Heart left ventricle (tissue), 16 donors: ENCODE measurements at regions not wholly inside any gene's neighbourhood (a gene's known extent, or its start where the extent isn't known, plus 50 kb on each side); places are given as distances from the start of the nearest gene placed in this dataset.

Source experiments
- ATAC-seq, 4 donors: fragments of 200-7000 bp; cut with Tn5 transposase; one replicate each; pipeline ENCODE4 v1.9.1; 2020 to 2022; ENCODE audit warnings: moderate library complexity in 4 of 4, mild to moderate bottlenecking in 3 of 4, moderate number of reproducible peaks in 1 of 4
- DNase-seq, 5 donors: peaks; one replicate each; pipeline ENCODE4 v3.0.0-alpha.2; 2020
- H3K27ac ChIP-seq, 12 donors: fragments of 200-600 bp; sonication (generic) in 4 of 12; one replicate each; pipeline versions ENCODE4 v1.5.0 to v1.8.0; 2016 to 2022; ENCODE audit warnings: mild to moderate bottlenecking in 2 of 12
- H3K27me3 ChIP-seq, 9 donors: fragments of 200-600 bp; sonication (generic) in 2 of 9; one replicate each; pipeline versions ENCODE4 v1.5.1 to v1.8.0; 2016 to 2022; ENCODE audit warnings: mild to moderate bottlenecking in 3 of 9
- H3K36me3 ChIP-seq, 9 donors: fragments of 200-600 bp; sonication (generic) in 2 of 9; one replicate each; pipeline versions ENCODE4 v1.5.0 to v1.8.0; 2018 to 2022; ENCODE audit warnings: mild to moderate bottlenecking in 2 of 9
- H3K4me1 ChIP-seq, 12 donors: fragments of 200-600 bp; sonication (generic) in 4 of 12; one replicate each; pipeline versions ENCODE4 v1.5.0 to v1.8.0; 2016 to 2022; ENCODE audit warnings: mild to moderate bottlenecking in 3 of 12
- H3K4me3 ChIP-seq, 12 donors: fragments of 200-600 bp; sonication (generic) in 4 of 12; one replicate each; pipeline versions ENCODE4 v1.5.0 to v1.8.0; 2017 to 2022; ENCODE audit warnings: mild to moderate bottlenecking in 9 of 12, moderate library complexity in 4 of 12
- H3K9me3 ChIP-seq, 12 donors: fragments of 200-600 bp; sonication (generic) in 4 of 12; one replicate each; pipeline versions ENCODE4 v1.5.0 to v1.8.0; 2016 to 2022; ENCODE audit warnings: mild to moderate bottlenecking in 1 of 12
- CTCF ChIP-seq, 12 donors: fragments of 200-600 bp; sonication (generic) in 4 of 12; IDR thresholded peaks; one replicate each; pipeline versions ENCODE4 v1.5.0 to v1.8.0; 2018 to 2022; ENCODE audit warnings: antibody characterized with exemption in 12 of 12, mild to moderate bottlenecking in 5 of 12
- POLR2A ChIP-seq, 2 donors: fragments of 450-650 bp; IDR thresholded peaks; one replicate each; pipeline ENCODE4 v1.6.1; 2017; ENCODE audit warnings: antibody characterized with exemption in 2 of 2, mild to moderate bottlenecking in 2 of 2, moderate library complexity in 2 of 2
- WGBS, 4 donors: extraction: QIAGEN DNeasy Blood & Tissue Kit in 2 of 4; methylation state at CpG; one replicate each; pipeline versions ENCODE4 v1.1.5 to v1.1.7; 2013 to 2018; 5-methylcytosine and 5-hydroxymethylcytosine counted together
- intact Hi-C, 10 donors: fragments of 100-400 bp; cut with DNase I; formaldehyde crosslinking; loops; one replicate each; pipeline versions ENCODE4 v1.11.1 to v1.14.2; 2022
- donor health status: ischemic (EF 13 %, LVEDD 7.1; RV severe dilation, severe dysfunction).
- donor health status: healthy with polysubstance abuse.
- donor health status: DM: no; HTN: yes; CAD: no.
- donor health status: DM: no; HTN: no; CAD: no.
- donor health status: ischemic (EF 25% LVEDD 6.9; RV normal size, moderate dysfunction).
- donor health status: ischemic (EF 25% LVEDD 5.7; RV mildly dilated, moderate dysfunction).
- donor health status: healthy.
- donor health status: DM: yes; HTN: yes; CAD: no.
- donor health status: ischemic (EF 35%, LVEDD 5.7; RV mildly dilated, moderate dysfunction).
- donor health status: nonischemic (EF 11% LVEDD 7.7; RV severe dilation, severe dysfunction).
- donor health status: DM: yes; HTN: yes; CAD: no.
- donor health status: PGD.
- donor health status: ischemic (EF 29% LVEDD 5.4; RV normal size, mild dysfunction).
- donor health status: nonischemic (EF 23%, LVEDD 6.1; RV moderate dilation, normal function).

- H3K4me1 ChIP-seq: peaks cover 0 to 14% (median 0%) of the 10 kb centered on the region in 12 donors
- intact Hi-C loops: no loop called here
- H3K27me3 ChIP-seq: peaks cover 0 to 3% (median 0%) of the 10 kb centered on the region in 9 donors
- WGBS, 4 donors: 86 to 89% (median 87%) methylated on average over 14 of the region's 14 CpGs
- DNase-seq (no peak), ATAC-seq (no peak)
- TF ChIP-seq CTCF (IDR thresholded peaks at IDR 0.05) (no peak), POLR2A (IDR thresholded peaks at IDR 0.05) (no peak)
- H3K4me3 ChIP-seq: no peak overlapping the region
- no peaks in the 10 kb centered on the region for H3K36me3 ChIP-seq
- H3K9me3 ChIP-seq: peaks cover 0 to 8% (median 0%) of the 10 kb centered on the region in 12 donors
- no peak overlapping the region for H3K27ac ChIP-seq
These were observed 176.8 kb downstream of the KIF26A start for GRCh38 chr14:104315169-104315568.

- no peak overlapping the region for H3K4me3 ChIP-seq
- peaks cover 0 to 8% (median 0%) of the 10 kb centered on the region in 12 donors for H3K9me3 ChIP-seq
- no peak overlapping the region for H3K27ac ChIP-seq
- WGBS, 4 donors: 91 to 97% (median 92%) methylated on average over 1 to 2 of the region's 2 CpGs
- TF ChIP-seq POLR2A (IDR thresholded peaks at IDR 0.05) (no peak), CTCF (IDR thresholded peaks at IDR 0.05) (no peak)
- peaks cover 0 to 3% (median 0%) of the 10 kb centered on the region in 9 donors for H3K27me3 ChIP-seq
- ATAC-seq (no peak), DNase-seq (no peak)
- intact Hi-C loops: no loop called here
- H3K36me3 ChIP-seq: no peaks in the 10 kb centered on the region
- H3K4me1 ChIP-seq: peaks cover 0 to 15% (median 0%) of the 10 kb centered on the region in 12 donors
These were observed 177.2 kb downstream of the KIF26A start for GRCh38 chr14:104315625-104316024.

- DNase-seq: peak in 2 of 5 donors; percentile 4 to 44
- H3K9me3 ChIP-seq: peaks cover 0 to 6% (median 0%) of the 10 kb centered on the region in 12 donors
- peaks cover 0 to 21% (median 4%) of the 10 kb centered on the region in 12 donors for H3K4me1 ChIP-seq
- TF ChIP-seq POLR2A (IDR thresholded peaks at IDR 0.05) (no peak), CTCF (IDR thresholded peaks at IDR 0.05) (no peak)
- intact Hi-C loops: no loop called here
- no peak overlapping the region for H3K27ac ChIP-seq
- no peak for ATAC-seq
- no peak overlapping the region for H3K4me3 ChIP-seq
- no peaks in the 10 kb centered on the region for H3K36me3 ChIP-seq
- 61 to 80% (median 73%) methylated on average over 18 to 20 of the region's 20 CpGs for WGBS, 4 donors
- H3K27me3 ChIP-seq: peaks cover 0 to 7% (median 0%) of the 10 kb centered on the region in 9 donors
These were observed 177.8 kb downstream of the KIF26A start for GRCh38 chr14:104316121-104316722.

- no peak overlapping the region for H3K4me3 ChIP-seq
- H3K9me3 ChIP-seq: no peaks in the 10 kb centered on the region
- WGBS, 4 donors: 74 to 83% (median 75%) methylated on average over 11 to 12 of the region's 12 CpGs
- ATAC-seq (no peak), DNase-seq (peak in 1 of 5 donors; percentile 5)
- intact Hi-C loops: no loop called here
- peaks cover 0 to 14% (median 0%) of the 10 kb centered on the region in 9 donors for H3K27me3 ChIP-seq
- no peak overlapping the region for H3K27ac ChIP-seq
- TF ChIP-seq CTCF (IDR thresholded peaks at IDR 0.05) (no peak), POLR2A (IDR thresholded peaks at IDR 0.05) (no peak)
- H3K36me3 ChIP-seq: no peaks in the 10 kb centered on the region
- peaks cover 0 to 23% (median 4%) of the 10 kb centered on the region in 12 donors for H3K4me1 ChIP-seq
These were observed 178.5 kb downstream of the KIF26A start for GRCh38 chr14:104316723-104317491.
